Breast epithelium (tissue), 3 donors: ENCODE measurements at regions not wholly inside any gene's neighbourhood (a gene's known extent, or its start where the extent isn't known, plus 50 kb on each side); places are given as distances from the start of the nearest gene placed in this dataset.

Source experiments
- CTCF ChIP-seq, 3 donors: fragments of 450-650 bp; IDR thresholded peaks; one replicate each; pipeline ENCODE4 v1.5.1; 2016 to 2017; ENCODE audit warnings: antibody characterized with exemption in 3 of 3, mild to moderate bottlenecking in 3 of 3, moderate library complexity in 3 of 3
- POLR2A ChIP-seq: fragments of 450-650 bp; IDR thresholded peaks from one replicate; pipeline ENCODE4 v1.6.1; 2016; ENCODE audit warnings: antibody characterized with exemption, mild to moderate bottlenecking, moderate library complexity

GRCh38 chr14:71741241-71741640, 191.0 kb upstream of the RGS6 start:
- TF ChIP-seq CTCF (IDR thresholded peaks at IDR 0.05) (no peak), POLR2A (no peak)
